Nephron progenitor cell (in vitro differentiated cells): ENCODE measurements at regions not wholly inside any gene's neighbourhood (a gene's known extent, or its start where the extent isn't known, plus 50 kb on each side); places are given as distances from the start of the nearest gene placed in this dataset.

Source experiments
- DNase-seq: peaks from one replicate; pipeline ENCODE4 v3.0.0; 2021
- H3K27ac Mint-ChIP-seq: 2 replicates; pipeline ENCODE4 v1.8.0; 2021; ENCODE audit warnings: mild to moderate bottlenecking, moderate library complexity, mixed read lengths
- H3K27me3 Mint-ChIP-seq: 2 replicates; pipeline ENCODE4 v1.8.0; 2021; ENCODE audit warnings: mild to moderate bottlenecking, low read depth, mixed read lengths; ENCODE audit not compliant: poor library complexity
- H3K36me3 Mint-ChIP-seq: 2 replicates; pipeline ENCODE4 v1.8.0; 2021; ENCODE audit warnings: low read depth, mixed read lengths
- H3K4me1 Mint-ChIP-seq: 2 replicates; pipeline ENCODE4 v1.8.0; 2021; ENCODE audit warnings: mixed read lengths
- H3K4me3 Mint-ChIP-seq: 2 replicates; pipeline ENCODE4 v1.8.0; 2021; ENCODE audit warnings: mild to moderate bottlenecking, moderate library complexity, mixed read lengths
- H3K9me3 Mint-ChIP-seq: 2 replicates; pipeline ENCODE4 v1.8.0; 2021; ENCODE audit warnings: mild to moderate bottlenecking, moderate library complexity, mixed read lengths
- TF ChIP-seq, protein P1 (sequence below): fragments of 200-600 bp; sonication (generic); IDR thresholded peaks from 2 replicates; pipeline ENCODE4 v1.5.0; 2021; ENCODE audit warnings: antibody characterized with exemption

DNA sequence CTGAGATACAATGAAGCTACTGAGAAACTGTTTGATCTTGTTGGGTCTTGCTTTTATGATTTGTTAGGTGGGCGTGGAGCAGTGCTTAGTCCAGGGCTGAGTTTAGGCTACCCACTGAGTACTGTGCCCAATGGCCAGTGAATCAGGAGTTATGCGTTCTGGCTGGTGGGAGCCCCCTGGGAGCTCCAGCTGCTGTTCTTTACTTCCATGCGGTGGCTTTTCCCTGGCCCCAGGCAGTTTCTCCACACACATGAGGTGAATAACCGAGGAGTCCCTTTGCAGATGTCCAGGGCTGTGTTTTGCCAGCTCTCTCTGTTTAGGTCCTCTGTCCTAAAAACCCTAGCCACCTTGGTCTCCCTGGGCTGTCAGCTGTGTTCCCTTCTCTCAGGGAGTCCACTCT lies 106.5 kb downstream of the KLF13 start:
- H3K4me3 Mint-ChIP-seq: no peak overlapping the region
- H3K4me1 Mint-ChIP-seq: peaks cover 11% of the 10 kb centered on the region
- DNase-seq: no peak
- no peak overlapping the region for H3K27ac Mint-ChIP-seq
- TF ChIP-seq, protein P1, sequence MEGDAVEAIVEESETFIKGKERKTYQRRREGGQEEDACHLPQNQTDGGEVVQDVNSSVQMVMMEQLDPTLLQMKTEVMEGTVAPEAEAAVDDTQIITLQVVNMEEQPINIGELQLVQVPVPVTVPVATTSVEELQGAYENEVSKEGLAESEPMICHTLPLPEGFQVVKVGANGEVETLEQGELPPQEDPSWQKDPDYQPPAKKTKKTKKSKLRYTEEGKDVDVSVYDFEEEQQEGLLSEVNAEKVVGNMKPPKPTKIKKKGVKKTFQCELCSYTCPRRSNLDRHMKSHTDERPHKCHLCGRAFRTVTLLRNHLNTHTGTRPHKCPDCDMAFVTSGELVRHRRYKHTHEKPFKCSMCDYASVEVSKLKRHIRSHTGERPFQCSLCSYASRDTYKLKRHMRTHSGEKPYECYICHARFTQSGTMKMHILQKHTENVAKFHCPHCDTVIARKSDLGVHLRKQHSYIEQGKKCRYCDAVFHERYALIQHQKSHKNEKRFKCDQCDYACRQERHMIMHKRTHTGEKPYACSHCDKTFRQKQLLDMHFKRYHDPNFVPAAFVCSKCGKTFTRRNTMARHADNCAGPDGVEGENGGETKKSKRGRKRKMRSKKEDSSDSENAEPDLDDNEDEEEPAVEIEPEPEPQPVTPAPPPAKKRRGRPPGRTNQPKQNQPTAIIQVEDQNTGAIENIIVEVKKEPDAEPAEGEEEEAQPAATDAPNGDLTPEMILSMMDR: no peak
- no peaks in the 10 kb centered on the region for H3K9me3 Mint-ChIP-seq
- H3K36me3 Mint-ChIP-seq: no peaks in the 10 kb centered on the region
- H3K27me3 Mint-ChIP-seq: peaks cover 21% of the 10 kb centered on the region

DNA sequence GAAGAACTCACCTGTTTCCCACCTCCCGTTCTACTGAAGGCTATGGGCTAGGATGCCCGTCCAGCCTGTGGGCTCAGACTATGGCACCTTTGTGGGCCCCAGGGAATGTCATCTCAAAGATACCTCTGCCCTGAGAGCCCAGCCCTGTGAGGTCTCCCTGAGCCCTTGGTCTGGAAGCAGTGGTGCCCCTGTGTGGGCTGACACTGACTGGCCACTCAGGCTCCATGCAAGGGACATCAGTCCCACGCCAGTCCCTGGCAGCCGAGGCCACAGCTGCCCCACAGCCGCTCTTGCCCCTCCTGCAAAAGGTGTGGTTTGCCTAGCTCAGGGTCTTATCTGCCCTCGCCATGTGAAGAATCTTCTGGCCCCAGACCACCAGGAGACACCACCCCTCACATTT lies 106.9 kb downstream of the KLF13 start:
- TF ChIP-seq, protein P1: no peak
- DNase-seq: no peak
- no peaks in the 10 kb centered on the region for H3K36me3 Mint-ChIP-seq
- peaks cover 11% of the 10 kb centered on the region for H3K4me1 Mint-ChIP-seq
- no peaks in the 10 kb centered on the region for H3K9me3 Mint-ChIP-seq
- peaks cover 21% of the 10 kb centered on the region for H3K27me3 Mint-ChIP-seq
- no peak overlapping the region for H3K27ac Mint-ChIP-seq
- H3K4me3 Mint-ChIP-seq: no peak overlapping the region

DNA sequence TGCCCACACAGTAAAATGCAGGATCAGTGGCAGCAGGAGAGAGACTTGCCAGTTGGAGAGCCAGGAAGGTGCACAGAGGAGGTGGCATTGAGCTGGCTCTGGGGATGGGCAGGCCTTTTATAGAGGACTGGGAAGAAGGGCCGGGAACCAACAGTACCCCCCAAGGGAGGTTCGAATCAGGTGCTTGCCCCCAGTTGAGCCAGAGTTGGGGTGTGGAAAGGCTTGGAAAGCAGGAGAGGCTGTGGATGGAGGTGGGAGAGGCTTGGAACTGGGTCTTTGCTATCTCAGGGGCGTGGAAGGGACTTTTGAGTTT lies 107.6 kb downstream of the KLF13 start:
- no peaks in the 10 kb centered on the region for H3K36me3 Mint-ChIP-seq
- H3K4me1 Mint-ChIP-seq: peaks cover 11% of the 10 kb centered on the region
- peaks cover 22% of the 10 kb centered on the region for H3K27me3 Mint-ChIP-seq
- H3K9me3 Mint-ChIP-seq: no peaks in the 10 kb centered on the region
- TF ChIP-seq, protein P1: no peak
- no peak for DNase-seq
- H3K4me3 Mint-ChIP-seq: no peak overlapping the region
- H3K27ac Mint-ChIP-seq: no peak overlapping the region

DNA sequence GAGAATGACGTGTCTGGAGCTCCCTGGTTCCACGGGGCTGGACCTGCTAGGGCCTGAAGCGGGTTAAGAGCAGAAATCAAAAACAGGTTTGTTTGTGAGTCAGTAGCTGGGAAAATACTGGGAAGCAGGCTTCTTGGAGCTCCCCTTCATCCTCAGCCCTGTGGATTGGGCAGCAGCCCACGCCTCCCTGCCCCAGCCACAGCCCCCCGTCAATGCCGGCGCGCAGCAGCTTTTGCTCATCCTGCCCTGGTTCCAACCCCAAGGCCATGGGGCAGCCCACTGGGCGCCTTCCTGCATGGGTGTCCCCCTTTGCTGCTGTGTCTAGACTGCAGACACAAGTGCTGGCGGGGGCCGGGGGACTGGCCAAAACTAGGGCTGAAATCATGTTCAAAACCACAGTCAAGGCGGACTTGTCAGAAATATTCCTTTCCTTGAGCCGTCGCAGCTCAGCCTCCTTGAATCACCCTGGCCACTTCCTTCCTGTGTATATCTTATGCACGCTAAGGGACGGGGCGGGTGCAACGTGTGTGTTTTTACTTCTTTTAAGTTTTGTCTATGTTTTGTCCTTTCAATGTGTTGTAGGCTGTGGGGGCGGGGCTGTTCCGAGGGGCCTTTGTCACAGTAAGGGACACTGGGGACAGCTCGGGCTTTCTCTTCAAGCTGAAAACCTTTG lies 108.1 kb downstream of the KLF13 start:
- no peak overlapping the region for H3K4me3 Mint-ChIP-seq
- H3K9me3 Mint-ChIP-seq: no peaks in the 10 kb centered on the region
- peaks cover 11% of the 10 kb centered on the region for H3K4me1 Mint-ChIP-seq
- no peak for DNase-seq
- H3K27ac Mint-ChIP-seq: no peak overlapping the region
- TF ChIP-seq, protein P1: no peak
- no peaks in the 10 kb centered on the region for H3K36me3 Mint-ChIP-seq
- peaks cover 22% of the 10 kb centered on the region for H3K27me3 Mint-ChIP-seq

DNA sequence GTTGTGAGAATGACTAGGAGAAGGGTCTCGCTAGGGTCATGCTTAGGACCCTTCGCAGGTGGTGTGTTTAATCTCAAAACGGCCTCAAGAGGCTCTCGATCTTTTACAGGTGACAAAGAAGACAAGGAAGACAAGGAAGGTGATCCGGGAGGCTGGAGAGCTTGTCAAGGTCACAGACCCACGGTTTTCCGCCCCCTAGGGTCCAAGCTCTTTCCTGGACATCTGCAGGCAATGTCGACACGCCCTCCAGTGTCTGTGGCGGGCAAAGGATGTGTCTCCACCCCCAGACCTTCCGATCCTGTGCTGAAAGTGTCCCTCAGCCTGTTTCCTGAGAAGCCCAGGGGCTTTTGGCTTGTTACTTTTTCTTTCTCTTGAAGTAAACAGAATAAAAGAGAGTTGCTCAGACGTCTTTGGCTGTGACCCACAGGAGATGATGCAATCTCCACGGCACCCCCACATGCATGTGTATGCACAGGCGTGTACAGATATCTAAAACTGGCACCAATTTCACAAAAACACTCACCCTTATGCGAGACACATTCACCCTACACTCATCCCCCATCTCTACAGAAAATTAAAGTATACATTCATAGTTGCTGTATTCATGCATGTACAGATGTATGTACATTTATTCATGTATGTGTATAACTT lies 108.8 kb downstream of the KLF13 start:
- TF ChIP-seq, protein P1: peak; percentile 48
- H3K4me1 Mint-ChIP-seq: peaks cover 11% of the 10 kb centered on the region
- no peak overlapping the region for H3K27ac Mint-ChIP-seq
- DNase-seq: peak; percentile 66
- H3K9me3 Mint-ChIP-seq: no peaks in the 10 kb centered on the region
- no peaks in the 10 kb centered on the region for H3K36me3 Mint-ChIP-seq
- H3K4me3 Mint-ChIP-seq: no peak overlapping the region
- H3K27me3 Mint-ChIP-seq: peaks cover 24% of the 10 kb centered on the region
